Bronchial epithelial cell (primary cell): ENCODE measurements at regions not wholly inside any gene's neighbourhood (a gene's known extent, or its start where the extent isn't known, plus 50 kb on each side); places are given as distances from the start of the nearest gene placed in this dataset.

Source experiments
- DNase-seq: peaks from one replicate; pipeline ENCODE4 v3.0.0-alpha.2; 2010; ENCODE audit warnings: low read depth
- FAIRE-seq: peaks from 2 replicates; lab custom pipeline; 2011; peaks lifted over from hg19 to GRCh38; lab: Jason Lieb, UNC
- H3K27me3 ChIP-seq: 2 replicates; pipeline ENCODE4 v1.5.1; 2011; ENCODE audit warnings: low read length; ENCODE audit not compliant: control insufficient read depth, insufficient read depth
- H3K36me3 ChIP-seq: 2 replicates; pipeline ENCODE4 v1.5.1; 2011; ENCODE audit warnings: low read length; ENCODE audit not compliant: control insufficient read depth, insufficient read depth
- H3K4me3 ChIP-seq: 2 replicates; pipeline ENCODE4 v1.5.1; 2011; ENCODE audit warnings: mild to moderate bottlenecking, low read depth, low read length, control low read depth
- CTCF ChIP-seq: IDR thresholded peaks from 2 replicates; pipeline ENCODE4 v1.5.1; 2011; ENCODE audit warnings: mild to moderate bottlenecking, moderate library complexity, low read length, control low read depth, inconsistent platforms; ENCODE audit not compliant: insufficient read depth, severe bottlenecking

- no peak for TF ChIP-seq CTCF
- no peaks in the 10 kb centered on the region for H3K27me3 ChIP-seq
- H3K36me3 ChIP-seq = no peaks in the 10 kb centered on the region
- no peak overlapping the region for H3K4me3 ChIP-seq
- DNase-seq = no peak
- FAIRE-seq = no peak
These were observed 742.0 kb upstream of the IGFBP3 start for GRCh38 chr7:46663025-46663424.

- Histone ChIP-seq H3K36me3 (no peaks in the 10 kb centered on the region), H3K27me3 (no peaks in the 10 kb centered on the region), H3K4me3 (no peak overlapping the region)
- FAIRE-seq (no peak), DNase-seq (no peak)
- no peak for TF ChIP-seq CTCF
These were observed 740.4 kb upstream of the IGFBP3 start for GRCh38 chr7:46661431-46661830.

- FAIRE-seq (no peak), DNase-seq (no peak)
- no peak for TF ChIP-seq CTCF
- no peaks in the 10 kb centered on the region for H3K36me3 ChIP-seq
- no peaks in the 10 kb centered on the region for H3K27me3 ChIP-seq
- no peak overlapping the region for H3K4me3 ChIP-seq
These were observed 739.4 kb upstream of the IGFBP3 start for GRCh38 chr7:46660402-46660980.

GRCh38 chr7:46658281-46658680, 737.2 kb upstream of the IGFBP3 start:
- FAIRE-seq = no peak
- H3K4me3 ChIP-seq = no peak overlapping the region
- no peaks in the 10 kb centered on the region for H3K36me3 ChIP-seq
- no peak for TF ChIP-seq CTCF
- no peaks in the 10 kb centered on the region for H3K27me3 ChIP-seq
- peak; percentile 42 for DNase-seq

GRCh38 chr7:46654546-46655443, 733.7 kb upstream of the IGFBP3 start:
- DNase-seq (peak; percentile 82), FAIRE-seq (no peak)
- H3K36me3 ChIP-seq = no peaks in the 10 kb centered on the region
- no peaks in the 10 kb centered on the region for H3K27me3 ChIP-seq
- H3K4me3 ChIP-seq = no peak overlapping the region
- no peak for TF ChIP-seq CTCF
